Fibroblast of lung (primary cell): ENCODE measurements at regions not wholly inside any gene's neighbourhood (a gene's known extent, or its start where the extent isn't known, plus 50 kb on each side); places are given as distances from the start of the nearest gene placed in this dataset.

Experiments used
- DNase-seq, 2 donors: peaks; one replicate each; pipeline versions ENCODE4 v3.0.0 to v3.0.0-alpha.2; 2010; ENCODE audit warnings: low read depth in 2 of 2
- H2AFZ ChIP-seq: 2 replicates; pipeline ENCODE4 v1.5.1; 2012; ENCODE audit warnings: low read length, control low read depth, inconsistent platforms
- H3K27ac ChIP-seq: 2 replicates; pipeline ENCODE4 v1.5.1; 2011; ENCODE audit warnings: low read length, control low read depth; ENCODE audit not compliant: insufficient read depth
- H3K27me3 ChIP-seq: 2 replicates; pipeline ENCODE4 v1.5.1; 2011; ENCODE audit warnings: mild to moderate bottlenecking, low read length; ENCODE audit not compliant: control insufficient read depth, insufficient read depth
- H3K36me3 ChIP-seq: 2 replicates; pipeline ENCODE4 v1.5.1; 2011; ENCODE audit warnings: low read length; ENCODE audit not compliant: control insufficient read depth, insufficient read depth
- H3K4me1 ChIP-seq: 2 replicates; pipeline ENCODE4 v1.5.1; 2011; ENCODE audit warnings: low read length; ENCODE audit not compliant: control insufficient read depth, insufficient read depth; ENCODE audit errors: extremely low read depth
- H3K4me2 ChIP-seq: 2 replicates; pipeline ENCODE4 v1.5.1; 2011; ENCODE audit warnings: low read length, control low read depth; ENCODE audit not compliant: insufficient read depth; ENCODE audit errors: extremely low read depth
- H3K4me3 ChIP-seq, 4 experiments: fragments of 200-600 bp in 1 of 4; sonication (generic) in 1 of 4; replicated peaks in 1 of 4; 2 replicates each; pipeline ENCODE4 v1.5.1; 2011 to 2016; ENCODE audit warnings: low read length in 4 of 4, low read depth in 3 of 4, mild to moderate bottlenecking in 3 of 4, control low read depth in 2 of 4, inconsistent platforms in 1 of 4, mixed read lengths in 1 of 4; ENCODE audit not compliant: insufficient read depth in 1 of 4; ENCODE audit errors: control extremely low read depth in 1 of 4
- H3K79me2 ChIP-seq: 2 replicates; pipeline ENCODE4 v1.5.1; 2012; ENCODE audit warnings: mild to moderate bottlenecking, low read length, inconsistent platforms; ENCODE audit not compliant: control insufficient read depth, insufficient read depth
- H3K9ac ChIP-seq: 2 replicates; pipeline ENCODE4 v1.5.1; 2011; ENCODE audit warnings: mild to moderate bottlenecking, low read length, control low read depth; ENCODE audit not compliant: insufficient read depth
- H3K9me3 ChIP-seq: 2 replicates; pipeline ENCODE4 v1.5.1; 2012; ENCODE audit warnings: low read depth, low read length; ENCODE audit not compliant: control insufficient read depth, insufficient read depth
- H4K20me1 ChIP-seq: 2 replicates; pipeline ENCODE4 v1.5.1; 2011; ENCODE audit warnings: low read length; ENCODE audit not compliant: control insufficient read depth, insufficient read depth; ENCODE audit errors: extremely low read depth
- CTCF ChIP-seq, 2 donors: IDR thresholded peaks in 1 of 2; conservative IDR thresholded peaks in 1 of 2; 1 replicate in 1 of 2; 2 replicates in 1 of 2; pipeline ENCODE4 v1.5.1; 2011 to 2012; ENCODE audit warnings: low read length in 2 of 2, control low read depth in 1 of 2, inconsistent platforms in 1 of 2, low read depth in 1 of 2, mild to moderate bottlenecking in 1 of 2
- EZH2 ChIP-seq: IDR thresholded peaks from 2 replicates; pipeline ENCODE4 v1.5.1; 2012; ENCODE audit warnings: low read length, control low read depth, mild to moderate bottlenecking; ENCODE audit errors: missing control alignments

- no peak for DNase-seq
- TF ChIP-seq EZH2 (no peak), CTCF (conservative IDR thresholded peaks at IDR 0.05 in 1 of 2, IDR thresholded peaks at IDR 0.05 in 1 of 2; ENCODE audit: low read depth in 1 of 2, low read length in 2 of 2) (peak in 1 of 2 donors; percentile 11)
- H3K9ac ChIP-seq, result no peak overlapping the region
- no peaks in the 10 kb centered on the region for H4K20me1 ChIP-seq
- no peak overlapping the region for H3K27ac ChIP-seq
- no peaks in the 10 kb centered on the region for H3K79me2 ChIP-seq
- H2AFZ ChIP-seq, result no peak overlapping the region
- no peaks in the 10 kb centered on the region for H3K36me3 ChIP-seq
- no peak overlapping the region for H3K4me2 ChIP-seq
- no peaks in the 10 kb centered on the region for H3K4me1 ChIP-seq
- no peak overlapping the region for H3K4me3 ChIP-seq
- H3K9me3 ChIP-seq, result no peaks in the 10 kb centered on the region
- no peaks in the 10 kb centered on the region for H3K27me3 ChIP-seq
These were observed 227.2 kb downstream of the EPM2A start for GRCh38 chr6:145508107-145508506.

GRCh38 chr6:145517492-145517891, 217.8 kb downstream of the EPM2A start:
- H3K79me2 ChIP-seq, result no peaks in the 10 kb centered on the region
- no peaks in the 10 kb centered on the region for H3K36me3 ChIP-seq
- no peak for DNase-seq
- H3K4me3 ChIP-seq, result no peak overlapping the region
- no peak for TF ChIP-seq CTCF (conservative IDR thresholded peaks at IDR 0.05 in 1 of 2, IDR thresholded peaks at IDR 0.05 in 1 of 2; ENCODE audit: low read depth in 1 of 2, low read length in 2 of 2)
- no peak for TF ChIP-seq EZH2
- H3K27ac ChIP-seq, result no peak overlapping the region
- no peaks in the 10 kb centered on the region for H3K9me3 ChIP-seq
- no peaks in the 10 kb centered on the region for H3K4me1 ChIP-seq
- H2AFZ ChIP-seq, result no peak overlapping the region
- H4K20me1 ChIP-seq, result no peaks in the 10 kb centered on the region
- H3K27me3 ChIP-seq, result no peaks in the 10 kb centered on the region
- no peak overlapping the region for H3K4me2 ChIP-seq
- H3K9ac ChIP-seq, result no peak overlapping the region

GRCh38 chr6:145525038-145525437, 210.3 kb downstream of the EPM2A start:
- H3K9ac ChIP-seq, result no peak overlapping the region
- H3K27me3 ChIP-seq, result no peaks in the 10 kb centered on the region
- H3K4me1 ChIP-seq, result no peaks in the 10 kb centered on the region
- H3K79me2 ChIP-seq, result no peaks in the 10 kb centered on the region
- no peak for DNase-seq
- TF ChIP-seq EZH2 (no peak), CTCF (conservative IDR thresholded peaks at IDR 0.05 in 1 of 2, IDR thresholded peaks at IDR 0.05 in 1 of 2; ENCODE audit: low read depth in 1 of 2, low read length in 2 of 2) (no peak)
- no peaks in the 10 kb centered on the region for H3K36me3 ChIP-seq
- no peak overlapping the region for H3K4me2 ChIP-seq
- no peaks in the 10 kb centered on the region for H3K9me3 ChIP-seq
- no peaks in the 10 kb centered on the region for H4K20me1 ChIP-seq
- no peak overlapping the region for H3K4me3 ChIP-seq
- H2AFZ ChIP-seq, result no peak overlapping the region
- no peak overlapping the region for H3K27ac ChIP-seq
